ENCODE measurements at regions not wholly inside any gene's neighbourhood (a gene's known extent, or its start where the extent isn't known, plus 50 kb on each side); places are given as distances from the start of the nearest gene placed in this dataset.
A peak's percentile ranks its signal among the peaks of the same experiment; 100 is the strongest.

DNA sequence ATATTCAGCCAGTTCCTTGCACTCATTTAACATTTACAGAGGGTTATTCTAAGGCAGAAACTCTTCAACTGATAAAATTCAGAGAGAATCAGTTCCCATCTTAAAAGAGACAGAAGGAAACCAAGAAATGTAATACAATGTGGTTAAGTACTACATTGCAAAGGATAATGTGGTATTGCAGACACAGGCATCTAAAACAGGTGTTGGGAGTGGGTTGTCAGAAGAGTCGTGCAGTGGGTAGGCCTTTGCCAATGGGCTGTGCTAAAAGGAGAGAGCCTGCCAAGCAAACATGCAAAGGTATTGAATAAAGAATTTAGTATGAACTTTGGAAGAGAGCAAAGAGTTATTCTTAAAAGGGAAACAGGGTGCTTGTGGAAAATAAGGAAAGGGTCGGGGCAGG is 1044.4 kb upstream of the DIAPH2 start:
- Histone ChIP-seq H3K9ac (ENCODE audit: low read depth in 1 of 2, low read length in 2 of 2) (no peak overlapping the region), H3K4me1 (ENCODE audit: control insufficient read depth in 4 of 4, insufficient read depth in 4 of 4, low read length in 3 of 4) (no peaks in the 10 kb centered on the region), H3K4me3 (ENCODE audit: low read depth in 1 of 3, low read length in 3 of 3) (no peak overlapping the region), H3K27me3 (ENCODE audit: control insufficient read depth in 4 of 4, insufficient read depth in 4 of 4, low read length in 3 of 4) (no peaks in the 10 kb centered on the region), H3K36me3 (ENCODE audit: control insufficient read depth in 4 of 4, insufficient read depth in 3 of 4, low read depth in 1 of 4, low read length in 3 of 4) (no peaks in the 10 kb centered on the region), H3K9me3 (ENCODE audit: control insufficient read depth in 4 of 4, low read length in 3 of 4) (no peaks in the 10 kb centered on the region), H3K27ac (ENCODE audit: low read depth in 1 of 2, low read length in 2 of 2) (no peak overlapping the region)
- 44% methylated on average over 2 of the region's 2 CpGs for WGBS
- TF ChIP-seq HNF4A (conservative IDR thresholded peaks at IDR 0.05) (peak in 1 of 2 donors; percentile 15), TAF1 (conservative IDR thresholded peaks at IDR 0.05) (no peak)
- DNase-seq (ENCODE audit: low spot score), result no peak

DNA sequence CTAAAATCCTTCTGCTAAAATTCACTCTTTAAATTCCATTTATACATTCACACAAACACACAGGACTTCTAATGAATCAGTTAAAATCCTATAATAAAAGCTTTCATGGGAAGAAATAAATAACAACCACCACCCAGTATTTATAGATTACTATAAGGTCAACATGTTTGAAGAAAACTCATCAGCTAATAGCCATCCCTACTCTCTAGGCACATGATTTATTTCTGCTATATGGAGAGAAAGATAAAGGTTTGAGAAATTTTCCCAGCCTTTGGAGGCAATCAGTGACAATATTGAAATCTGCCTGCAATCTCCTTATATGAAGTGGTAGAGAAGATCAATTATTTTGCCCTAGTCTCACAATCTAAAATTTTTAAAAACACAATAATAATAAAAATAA is 1038.9 kb upstream of the DIAPH2 start:
- TF ChIP-seq GABPA (IDR thresholded peaks at IDR 0.05 in 1 of 2, conservative IDR thresholded peaks at IDR 0.05 in 1 of 2) (no peak), TAF1 (conservative IDR thresholded peaks at IDR 0.05) (no peak), JUND (IDR thresholded peaks at IDR 0.05) (no peak), YY1 (IDR thresholded peaks at IDR 0.05) (no peak), RAD21 (IDR thresholded peaks at IDR 0.05) (no peak)
- TF ChIP-seq, protein P1, sequence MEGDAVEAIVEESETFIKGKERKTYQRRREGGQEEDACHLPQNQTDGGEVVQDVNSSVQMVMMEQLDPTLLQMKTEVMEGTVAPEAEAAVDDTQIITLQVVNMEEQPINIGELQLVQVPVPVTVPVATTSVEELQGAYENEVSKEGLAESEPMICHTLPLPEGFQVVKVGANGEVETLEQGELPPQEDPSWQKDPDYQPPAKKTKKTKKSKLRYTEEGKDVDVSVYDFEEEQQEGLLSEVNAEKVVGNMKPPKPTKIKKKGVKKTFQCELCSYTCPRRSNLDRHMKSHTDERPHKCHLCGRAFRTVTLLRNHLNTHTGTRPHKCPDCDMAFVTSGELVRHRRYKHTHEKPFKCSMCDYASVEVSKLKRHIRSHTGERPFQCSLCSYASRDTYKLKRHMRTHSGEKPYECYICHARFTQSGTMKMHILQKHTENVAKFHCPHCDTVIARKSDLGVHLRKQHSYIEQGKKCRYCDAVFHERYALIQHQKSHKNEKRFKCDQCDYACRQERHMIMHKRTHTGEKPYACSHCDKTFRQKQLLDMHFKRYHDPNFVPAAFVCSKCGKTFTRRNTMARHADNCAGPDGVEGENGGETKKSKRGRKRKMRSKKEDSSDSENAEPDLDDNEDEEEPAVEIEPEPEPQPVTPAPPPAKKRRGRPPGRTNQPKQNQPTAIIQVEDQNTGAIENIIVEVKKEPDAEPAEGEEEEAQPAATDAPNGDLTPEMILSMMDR (IDR thresholded peaks at IDR 0.05; ENCODE audit: low read depth, low read length, missing input control), result no peak
- TF ChIP-seq, protein P2, sequence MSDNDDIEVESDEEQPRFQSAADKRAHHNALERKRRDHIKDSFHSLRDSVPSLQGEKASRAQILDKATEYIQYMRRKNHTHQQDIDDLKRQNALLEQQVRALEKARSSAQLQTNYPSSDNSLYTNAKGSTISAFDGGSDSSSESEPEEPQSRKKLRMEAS (IDR thresholded peaks at IDR 0.05), result no peak
- TF ChIP-seq, protein P3, sequence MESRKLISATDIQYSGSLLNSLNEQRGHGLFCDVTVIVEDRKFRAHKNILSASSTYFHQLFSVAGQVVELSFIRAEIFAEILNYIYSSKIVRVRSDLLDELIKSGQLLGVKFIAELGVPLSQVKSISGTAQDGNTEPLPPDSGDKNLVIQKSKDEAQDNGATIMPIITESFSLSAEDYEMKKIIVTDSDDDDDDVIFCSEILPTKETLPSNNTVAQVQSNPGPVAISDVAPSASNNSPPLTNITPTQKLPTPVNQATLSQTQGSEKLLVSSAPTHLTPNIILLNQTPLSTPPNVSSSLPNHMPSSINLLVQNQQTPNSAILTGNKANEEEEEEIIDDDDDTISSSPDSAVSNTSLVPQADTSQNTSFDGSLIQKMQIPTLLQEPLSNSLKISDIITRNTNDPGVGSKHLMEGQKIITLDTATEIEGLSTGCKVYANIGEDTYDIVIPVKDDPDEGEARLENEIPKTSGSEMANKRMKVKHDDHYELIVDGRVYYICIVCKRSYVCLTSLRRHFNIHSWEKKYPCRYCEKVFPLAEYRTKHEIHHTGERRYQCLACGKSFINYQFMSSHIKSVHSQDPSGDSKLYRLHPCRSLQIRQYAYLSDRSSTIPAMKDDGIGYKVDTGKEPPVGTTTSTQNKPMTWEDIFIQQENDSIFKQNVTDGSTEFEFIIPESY (IDR thresholded peaks at IDR 0.05), result no peak
- TF ChIP-seq, protein P4, sequence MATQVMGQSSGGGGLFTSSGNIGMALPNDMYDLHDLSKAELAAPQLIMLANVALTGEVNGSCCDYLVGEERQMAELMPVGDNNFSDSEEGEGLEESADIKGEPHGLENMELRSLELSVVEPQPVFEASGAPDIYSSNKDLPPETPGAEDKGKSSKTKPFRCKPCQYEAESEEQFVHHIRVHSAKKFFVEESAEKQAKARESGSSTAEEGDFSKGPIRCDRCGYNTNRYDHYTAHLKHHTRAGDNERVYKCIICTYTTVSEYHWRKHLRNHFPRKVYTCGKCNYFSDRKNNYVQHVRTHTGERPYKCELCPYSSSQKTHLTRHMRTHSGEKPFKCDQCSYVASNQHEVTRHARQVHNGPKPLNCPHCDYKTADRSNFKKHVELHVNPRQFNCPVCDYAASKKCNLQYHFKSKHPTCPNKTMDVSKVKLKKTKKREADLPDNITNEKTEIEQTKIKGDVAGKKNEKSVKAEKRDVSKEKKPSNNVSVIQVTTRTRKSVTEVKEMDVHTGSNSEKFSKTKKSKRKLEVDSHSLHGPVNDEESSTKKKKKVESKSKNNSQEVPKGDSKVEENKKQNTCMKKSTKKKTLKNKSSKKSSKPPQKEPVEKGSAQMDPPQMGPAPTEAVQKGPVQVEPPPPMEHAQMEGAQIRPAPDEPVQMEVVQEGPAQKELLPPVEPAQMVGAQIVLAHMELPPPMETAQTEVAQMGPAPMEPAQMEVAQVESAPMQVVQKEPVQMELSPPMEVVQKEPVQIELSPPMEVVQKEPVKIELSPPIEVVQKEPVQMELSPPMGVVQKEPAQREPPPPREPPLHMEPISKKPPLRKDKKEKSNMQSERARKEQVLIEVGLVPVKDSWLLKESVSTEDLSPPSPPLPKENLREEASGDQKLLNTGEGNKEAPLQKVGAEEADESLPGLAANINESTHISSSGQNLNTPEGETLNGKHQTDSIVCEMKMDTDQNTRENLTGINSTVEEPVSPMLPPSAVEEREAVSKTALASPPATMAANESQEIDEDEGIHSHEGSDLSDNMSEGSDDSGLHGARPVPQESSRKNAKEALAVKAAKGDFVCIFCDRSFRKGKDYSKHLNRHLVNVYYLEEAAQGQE (IDR thresholded peaks at IDR 0.05), result no peak
- H3K9me3 ChIP-seq (ENCODE audit: control insufficient read depth in 4 of 4, low read length in 3 of 4), result no peaks in the 10 kb centered on the region
- H3K27ac ChIP-seq (ENCODE audit: low read depth in 1 of 2, low read length in 2 of 2), result no peak overlapping the region
- no peak overlapping the region for H3K4me3 ChIP-seq (ENCODE audit: low read depth in 1 of 3, low read length in 3 of 3)
- no peaks in the 10 kb centered on the region for H3K36me3 ChIP-seq (ENCODE audit: control insufficient read depth in 4 of 4, insufficient read depth in 3 of 4, low read depth in 1 of 4, low read length in 3 of 4)
- no peak for DNase-seq (ENCODE audit: low spot score)
- no peaks in the 10 kb centered on the region for H3K27me3 ChIP-seq (ENCODE audit: control insufficient read depth in 4 of 4, insufficient read depth in 4 of 4, low read length in 3 of 4)
- no peaks in the 10 kb centered on the region for H3K4me1 ChIP-seq (ENCODE audit: control insufficient read depth in 4 of 4, insufficient read depth in 4 of 4, low read length in 3 of 4)
- no peak overlapping the region for H3K9ac ChIP-seq (ENCODE audit: low read depth in 1 of 2, low read length in 2 of 2)

DNA sequence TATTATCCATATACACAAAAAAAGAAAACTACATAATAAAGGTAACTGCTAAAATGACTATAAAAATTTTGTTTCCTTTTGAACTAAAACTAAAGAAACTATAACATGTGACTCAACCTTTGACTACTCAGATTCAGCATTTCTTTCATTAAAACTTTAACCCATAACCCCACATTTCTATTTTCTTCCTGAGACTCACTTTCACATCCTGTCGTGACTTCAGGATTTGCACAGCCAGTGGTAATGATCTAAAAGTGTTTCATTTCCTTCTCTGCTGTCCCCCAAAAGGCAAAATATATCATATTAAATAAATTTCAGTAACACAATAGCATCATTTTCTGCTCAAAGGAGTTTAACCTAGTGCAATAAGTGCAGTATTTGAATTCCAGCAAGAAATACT is 1022.4 kb upstream of the DIAPH2 start:
- DNase-seq (ENCODE audit: low spot score), result no peak
- H3K27ac ChIP-seq (ENCODE audit: low read depth in 1 of 2, low read length in 2 of 2), result no peak overlapping the region
- H3K36me3 ChIP-seq (ENCODE audit: control insufficient read depth in 4 of 4, insufficient read depth in 3 of 4, low read depth in 1 of 4, low read length in 3 of 4), result no peaks in the 10 kb centered on the region
- no peaks in the 10 kb centered on the region for H3K27me3 ChIP-seq (ENCODE audit: control insufficient read depth in 4 of 4, insufficient read depth in 4 of 4, low read length in 3 of 4)
- H3K9ac ChIP-seq (ENCODE audit: low read depth in 1 of 2, low read length in 2 of 2), result no peak overlapping the region
- WGBS, result 41% methylated on average over 1 of the region's 1 CpG
- H3K4me1 ChIP-seq (ENCODE audit: control insufficient read depth in 4 of 4, insufficient read depth in 4 of 4, low read length in 3 of 4), result no peaks in the 10 kb centered on the region
- H3K4me3 ChIP-seq (ENCODE audit: low read depth in 1 of 3, low read length in 3 of 3), result no peak overlapping the region
- no peaks in the 10 kb centered on the region for H3K9me3 ChIP-seq (ENCODE audit: control insufficient read depth in 4 of 4, low read length in 3 of 4)
- TF ChIP-seq RAD21 (IDR thresholded peaks at IDR 0.05) (no peak), JUND (IDR thresholded peaks at IDR 0.05) (no peak), NR2F2 (IDR thresholded peaks at IDR 0.05) (no peak), HNF4A (conservative IDR thresholded peaks at IDR 0.05) (no peak), GABPA (IDR thresholded peaks at IDR 0.05 in 1 of 2, conservative IDR thresholded peaks at IDR 0.05 in 1 of 2) (no peak), EGR1 (IDR thresholded peaks at IDR 0.05; ENCODE audit: low read depth in 2 of 2) (no peak), FOXA2 (IDR thresholded peaks at IDR 0.05) (no peak), SP1 (IDR thresholded peaks at IDR 0.05) (no peak), FOXA1 (IDR thresholded peaks at IDR 0.05) (no peak)
- TF ChIP-seq, protein P3 (IDR thresholded peaks at IDR 0.05), result no peak
- TF ChIP-seq, protein P2 (IDR thresholded peaks at IDR 0.05), result no peak
- TF ChIP-seq, protein P5, sequence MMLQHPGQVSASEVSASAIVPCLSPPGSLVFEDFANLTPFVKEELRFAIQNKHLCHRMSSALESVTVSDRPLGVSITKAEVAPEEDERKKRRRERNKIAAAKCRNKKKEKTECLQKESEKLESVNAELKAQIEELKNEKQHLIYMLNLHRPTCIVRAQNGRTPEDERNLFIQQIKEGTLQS (IDR thresholded peaks at IDR 0.05), result no peak
